RWPE2 (cell line): ENCODE measurements at regions not wholly inside any gene's neighbourhood (a gene's known extent, or its start where the extent isn't known, plus 50 kb on each side); places are given as distances from the start of the nearest gene placed in this dataset.

Source experiments
- ATAC-seq: fragments of 200-7000 bp; cut with Tn5 transposase; 3 replicates; pipeline ENCODE4 v1.9.1; 2021; ENCODE audit warnings: low read depth
- DNase-seq: peaks from one replicate; pipeline ENCODE4 v3.0.0-alpha.2; 2020; ENCODE audit warnings: low spot score
- H3K27ac ChIP-seq: fragments of 450-650 bp; 2 replicates; pipeline ENCODE4 v1.5.1; 2017; ENCODE audit warnings: mild to moderate bottlenecking; ENCODE audit not compliant: poor library complexity, severe bottlenecking
- H3K27me3 ChIP-seq: fragments of 250-450 bp; sonication (Bioruptor Pico); 2 replicates; pipeline ENCODE4 v1.5.1; 2021; ENCODE audit warnings: mild to moderate bottlenecking, moderate library complexity; ENCODE audit not compliant: insufficient read depth, poor library complexity, severe bottlenecking
- H3K36me3 ChIP-seq: fragments of 250-450 bp; sonication (Bioruptor Pico); 2 replicates; pipeline ENCODE4 v1.5.1; 2020; ENCODE audit warnings: low read depth, mild to moderate bottlenecking, moderate library complexity
- H3K4me1 ChIP-seq: fragments of 250-450 bp; sonication (Bioruptor Pico); 2 replicates; pipeline ENCODE4 v1.5.1; 2021; ENCODE audit warnings: mild to moderate bottlenecking, moderate library complexity; ENCODE audit not compliant: insufficient read depth, poor library complexity, severe bottlenecking
- H3K4me3 ChIP-seq: fragments of 250-450 bp; sonication (Bioruptor Pico); 2 replicates; pipeline ENCODE4 v1.5.1; 2021; ENCODE audit warnings: mild to moderate bottlenecking, moderate library complexity; ENCODE audit not compliant: severe bottlenecking
- H3K9me3 ChIP-seq: fragments of 250-450 bp; sonication (Bioruptor Pico); 2 replicates; pipeline ENCODE4 v1.5.1; 2021; ENCODE audit warnings: mild to moderate bottlenecking, moderate library complexity; ENCODE audit not compliant: severe bottlenecking
- TF ChIP-seq, protein P1 (sequence below): fragments of 450-650 bp; IDR thresholded peaks from one replicate; pipeline ENCODE4 v1.5.1; 2017; ENCODE audit warnings: mild to moderate bottlenecking, moderate library complexity; ENCODE audit not compliant: poor library complexity, severe bottlenecking

DNA sequence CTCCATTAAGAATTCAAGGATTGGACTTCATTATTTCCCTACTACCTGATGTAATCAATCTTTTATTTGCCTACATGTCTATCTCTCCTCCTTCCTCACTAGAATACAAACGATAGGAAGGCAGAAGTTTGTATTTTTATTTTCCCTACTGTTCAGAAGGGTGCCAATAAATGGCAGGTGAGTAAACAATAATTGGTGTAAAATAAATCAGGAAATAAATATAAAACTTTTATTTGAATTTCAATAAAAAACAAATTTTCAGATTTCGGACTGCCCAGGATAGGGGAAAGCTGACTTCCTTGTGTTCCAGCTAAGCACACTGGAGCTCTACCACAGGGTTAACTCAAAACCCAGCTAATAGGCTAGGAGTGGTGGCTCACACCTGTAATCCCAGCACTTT, 636.3 kb upstream of the BCHE start:
- Histone ChIP-seq H3K27me3 (no peaks in the 10 kb centered on the region), H3K36me3 (no peaks in the 10 kb centered on the region), H3K27ac (no peak overlapping the region), H3K9me3 (no peaks in the 10 kb centered on the region), H3K4me1 (no peaks in the 10 kb centered on the region), H3K4me3 (no peak overlapping the region)
- ATAC-seq: no peak
- TF ChIP-seq, protein P1, sequence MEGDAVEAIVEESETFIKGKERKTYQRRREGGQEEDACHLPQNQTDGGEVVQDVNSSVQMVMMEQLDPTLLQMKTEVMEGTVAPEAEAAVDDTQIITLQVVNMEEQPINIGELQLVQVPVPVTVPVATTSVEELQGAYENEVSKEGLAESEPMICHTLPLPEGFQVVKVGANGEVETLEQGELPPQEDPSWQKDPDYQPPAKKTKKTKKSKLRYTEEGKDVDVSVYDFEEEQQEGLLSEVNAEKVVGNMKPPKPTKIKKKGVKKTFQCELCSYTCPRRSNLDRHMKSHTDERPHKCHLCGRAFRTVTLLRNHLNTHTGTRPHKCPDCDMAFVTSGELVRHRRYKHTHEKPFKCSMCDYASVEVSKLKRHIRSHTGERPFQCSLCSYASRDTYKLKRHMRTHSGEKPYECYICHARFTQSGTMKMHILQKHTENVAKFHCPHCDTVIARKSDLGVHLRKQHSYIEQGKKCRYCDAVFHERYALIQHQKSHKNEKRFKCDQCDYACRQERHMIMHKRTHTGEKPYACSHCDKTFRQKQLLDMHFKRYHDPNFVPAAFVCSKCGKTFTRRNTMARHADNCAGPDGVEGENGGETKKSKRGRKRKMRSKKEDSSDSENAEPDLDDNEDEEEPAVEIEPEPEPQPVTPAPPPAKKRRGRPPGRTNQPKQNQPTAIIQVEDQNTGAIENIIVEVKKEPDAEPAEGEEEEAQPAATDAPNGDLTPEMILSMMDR: no peak
- no peak for DNase-seq

GRCh38 chr3:166472015-166472414, 634.8 kb upstream of the BCHE start:
- no peak overlapping the region for H3K4me3 ChIP-seq
- DNase-seq (no peak), ATAC-seq (no peak)

GRCh38 chr3:166471074-166471767, 634.0 kb upstream of the BCHE start:
- H3K36me3 ChIP-seq: no peaks in the 10 kb centered on the region
- no peaks in the 10 kb centered on the region for H3K9me3 ChIP-seq
- ATAC-seq (no peak), DNase-seq (no peak)
- TF ChIP-seq, protein P1: no peak
- no peaks in the 10 kb centered on the region for H3K4me1 ChIP-seq
- no peak overlapping the region for H3K27ac ChIP-seq
- H3K4me3 ChIP-seq: no peak overlapping the region
- H3K27me3 ChIP-seq: no peaks in the 10 kb centered on the region

More at GRCh38 chr3:166472015-166472414, 634.8 kb upstream of the BCHE start:
- H3K36me3 ChIP-seq: no peaks in the 10 kb centered on the region
- no peaks in the 10 kb centered on the region for H3K9me3 ChIP-seq
- H3K27me3 ChIP-seq: no peaks in the 10 kb centered on the region
- TF ChIP-seq, protein P1: no peak
- H3K4me1 ChIP-seq: no peaks in the 10 kb centered on the region
- no peak overlapping the region for H3K27ac ChIP-seq

DNA sequence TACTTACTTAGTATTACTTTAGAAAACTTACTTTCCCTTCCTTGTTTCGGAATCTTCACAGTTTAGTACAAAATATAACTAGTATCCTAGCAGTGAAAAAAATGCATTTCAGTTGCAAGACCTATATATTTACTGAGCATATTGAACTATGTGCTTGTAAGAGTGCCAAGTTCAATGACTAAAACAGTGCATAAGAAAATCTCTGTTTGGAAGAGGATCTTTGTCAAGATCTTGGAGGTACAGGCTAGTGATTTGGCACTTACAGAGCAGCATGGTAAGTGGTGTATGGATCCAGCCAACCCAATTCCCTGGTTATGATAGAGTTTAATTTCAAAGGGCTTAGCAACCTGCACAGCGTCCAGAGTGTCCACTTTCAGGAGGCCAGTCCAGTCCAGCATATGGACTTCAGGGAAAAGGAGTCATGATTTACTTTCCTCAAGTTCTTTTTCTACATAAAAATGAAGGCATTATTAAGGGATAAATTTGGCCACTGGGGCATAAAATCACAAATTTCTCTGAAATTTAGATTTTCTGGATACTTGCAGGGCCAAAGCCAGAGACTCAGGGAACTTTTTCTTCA, 625.8 kb upstream of the BCHE start:
- no peak for ATAC-seq

More for the DNA sequence above, 625.8 kb upstream of the BCHE start:
- no peak for DNase-seq
- no peak overlapping the region for H3K4me3 ChIP-seq
- peaks cover 1% of the 10 kb centered on the region for H3K9me3 ChIP-seq
- no peak overlapping the region for H3K27ac ChIP-seq
- H3K27me3 ChIP-seq: no peaks in the 10 kb centered on the region
- TF ChIP-seq, protein P1: no peak
- no peaks in the 10 kb centered on the region for H3K4me1 ChIP-seq
- H3K36me3 ChIP-seq: no peaks in the 10 kb centered on the region
